Mucosa of descending colon (tissue), 3 donors: ENCODE measurements at regions not wholly inside any gene's neighbourhood (a gene's known extent, or its start where the extent isn't known, plus 50 kb on each side); places are given as distances from the start of the nearest gene placed in this dataset.
"Not testable (repeated sequence)": the region's sequence is repeated elsewhere in the genome, so short reads cannot be mapped to it uniquely, and the experiment has no call there.

Source experiments
- ATAC-seq: fragments of 200-7000 bp; cut with Tn5 transposase; one replicate; pipeline ENCODE4 v1.9.1; 2020; ENCODE audit warnings: mild to moderate bottlenecking, moderate library complexity
- DNase-seq, 3 donors: peaks; one replicate each; pipeline ENCODE4 v3.0.0-alpha.2; 2020
- H3K36me3 ChIP-seq: fragments of 200-600 bp; one replicate; pipeline ENCODE4 v1.8.0; 2021; ENCODE audit warnings: low read depth, mild to moderate bottlenecking
- H3K4me1 ChIP-seq: fragments of 200-600 bp; one replicate; pipeline ENCODE4 v1.8.0; 2021; ENCODE audit warnings: low read depth, mild to moderate bottlenecking
- H3K4me3 ChIP-seq: fragments of 200-600 bp; one replicate; pipeline ENCODE4 v1.8.0; 2021; ENCODE audit warnings: mild to moderate bottlenecking
- H3K9me3 ChIP-seq: fragments of 200-600 bp; one replicate; pipeline ENCODE4 v1.8.0; 2021; ENCODE audit warnings: mild to moderate bottlenecking
- CTCF ChIP-seq: fragments of 200-600 bp; IDR thresholded peaks from one replicate; pipeline ENCODE4 v1.8.0; 2022; ENCODE audit warnings: antibody characterized with exemption, mild to moderate bottlenecking
- intact Hi-C, 2 donors: fragments of 100-400 bp; cut with DNase I in 1 of 2; cut with micrococcal nuclease in 1 of 2; formaldehyde crosslinking; loops; one replicate each; pipeline versions ENCODE4 v1.11.0 to v1.11.1; 2022; cut with DNase I, micrococcal nuclease
- donor health status: DM: no; HTN: no; CAD: no; lungs with moderate emphysema.
- donor health status: DM: no; HTN: no; CAD: no.
- donor health status: DM: no; HTN: yes; CAD: no.

GRCh38 chr4:95949136-95949765 is 109.4 kb downstream of the PDHA2 start:
- no peak for TF ChIP-seq CTCF
- no peaks in the 10 kb centered on the region for H3K4me1 ChIP-seq
- peaks cover 6% of the 10 kb centered on the region for H3K9me3 ChIP-seq
- intact Hi-C loops: no loop called here
- no peak for DNase-seq
- no peak overlapping the region for H3K4me3 ChIP-seq
- no peak for ATAC-seq
- H3K36me3 ChIP-seq: no peaks in the 10 kb centered on the region

GRCh38 chr4:95949808-95950207 is 109.9 kb downstream of the PDHA2 start:
- no peak overlapping the region for H3K4me3 ChIP-seq
- H3K9me3 ChIP-seq: peaks cover 6% of the 10 kb centered on the region
- DNase-seq (no peak), ATAC-seq (no peak)
- H3K4me1 ChIP-seq: no peaks in the 10 kb centered on the region
- intact Hi-C loops: no loop called here
- no peaks in the 10 kb centered on the region for H3K36me3 ChIP-seq
- TF ChIP-seq CTCF: no peak

GRCh38 chr4:95952538-95952937 is 112.6 kb downstream of the PDHA2 start:
- H3K4me1 ChIP-seq, DNase-seq, H3K36me3 ChIP-seq, H3K9me3 ChIP-seq, ATAC-seq, intact Hi-C loops, H3K4me3 ChIP-seq: not testable (repeated sequence)

- intact Hi-C loops: no loop called here
- no peak overlapping the region for H3K4me3 ChIP-seq
- no peaks in the 10 kb centered on the region for H3K4me1 ChIP-seq
- DNase-seq: no peak
- TF ChIP-seq CTCF: no peak
- H3K36me3 ChIP-seq: no peaks in the 10 kb centered on the region
- H3K9me3 ChIP-seq: no peaks in the 10 kb centered on the region
- ATAC-seq: no peak
Measured at GRCh38 chr4:95956094-95956493, 116.2 kb downstream of the PDHA2 start.

GRCh38 chr4:95957054-95957453 is 117.2 kb downstream of the PDHA2 start:
- intact Hi-C loops: no loop called here
- Histone ChIP-seq H3K4me3 (no peak overlapping the region), H3K9me3 (no peaks in the 10 kb centered on the region), H3K4me1 (no peaks in the 10 kb centered on the region), H3K36me3 (no peaks in the 10 kb centered on the region)
- no peak for ATAC-seq
- TF ChIP-seq CTCF: no peak
- no peak for DNase-seq

- ATAC-seq (no peak), DNase-seq (no peak)
- Histone ChIP-seq H3K4me1 (no peaks in the 10 kb centered on the region), H3K9me3 (no peaks in the 10 kb centered on the region), H3K36me3 (no peaks in the 10 kb centered on the region), H3K4me3 (no peak overlapping the region)
- intact Hi-C loops: no loop called here
- TF ChIP-seq CTCF: no peak
Measured at GRCh38 chr4:95957759-95958158, 117.9 kb downstream of the PDHA2 start.
